ENCODE measurements at regions not wholly inside any gene's neighbourhood (a gene's known extent, or its start where the extent isn't known, plus 50 kb on each side); places are given as distances from the start of the nearest gene placed in this dataset.

- intact Hi-C loops (cut with micrococcal nuclease) = no loop called here
- no peak for DNase-seq (ENCODE audit: low spot score)
These were observed 1249.2 kb upstream of the ZEB2 start for GRCh38 chr2:145769011-145769716.

GRCh38 chr2:145765874-145766273, 1246.0 kb upstream of the ZEB2 start:
- Mint-ChIP-seq H3K27me3 (ENCODE audit: low read depth) (no peaks in the 10 kb centered on the region), H3K27ac (no peak overlapping the region), H3K9me3 (no peaks in the 10 kb centered on the region), H3K4me3 (ENCODE audit: low read depth) (no peak overlapping the region), H3K36me3 (ENCODE audit: low read depth) (no peaks in the 10 kb centered on the region), H3K4me1 (ENCODE audit: low read depth) (no peaks in the 10 kb centered on the region)
- intact Hi-C loops (cut with micrococcal nuclease) = no loop called here
- DNase-seq (ENCODE audit: low spot score) = no peak

More at GRCh38 chr2:145769011-145769716, 1249.2 kb upstream of the ZEB2 start:
- Mint-ChIP-seq H3K4me3 (ENCODE audit: low read depth) (no peak overlapping the region), H3K27me3 (ENCODE audit: low read depth) (no peaks in the 10 kb centered on the region), H3K36me3 (ENCODE audit: low read depth) (no peaks in the 10 kb centered on the region), H3K9me3 (no peaks in the 10 kb centered on the region), H3K27ac (no peak overlapping the region), H3K4me1 (ENCODE audit: low read depth) (no peaks in the 10 kb centered on the region)

- Mint-ChIP-seq H3K4me3 (ENCODE audit: low read depth) (no peak overlapping the region), H3K27ac (no peak overlapping the region), H3K27me3 (ENCODE audit: low read depth) (no peaks in the 10 kb centered on the region), H3K9me3 (no peaks in the 10 kb centered on the region), H3K4me1 (ENCODE audit: low read depth) (no peaks in the 10 kb centered on the region), H3K36me3 (ENCODE audit: low read depth) (no peaks in the 10 kb centered on the region)
- intact Hi-C loops (cut with micrococcal nuclease) = no loop called here
- no peak for DNase-seq (ENCODE audit: low spot score)
These were observed 1244.7 kb upstream of the ZEB2 start for GRCh38 chr2:145764631-145765030.

GRCh38 chr2:145760781-145761649, 1241.1 kb upstream of the ZEB2 start:
- Mint-ChIP-seq H3K27me3 (ENCODE audit: low read depth) (no peaks in the 10 kb centered on the region), H3K4me3 (ENCODE audit: low read depth) (no peak overlapping the region), H3K9me3 (no peaks in the 10 kb centered on the region), H3K4me1 (ENCODE audit: low read depth) (no peaks in the 10 kb centered on the region), H3K27ac (no peak overlapping the region), H3K36me3 (ENCODE audit: low read depth) (no peaks in the 10 kb centered on the region)
- intact Hi-C loops (cut with micrococcal nuclease) = no loop called here
- no peak for DNase-seq (ENCODE audit: low spot score)

- H3K27ac Mint-ChIP-seq = no peak overlapping the region
- no peaks in the 10 kb centered on the region for H3K9me3 Mint-ChIP-seq
- intact Hi-C loops (cut with micrococcal nuclease) = no loop called here
- DNase-seq (ENCODE audit: low spot score) = no peak
- H3K4me3 Mint-ChIP-seq (ENCODE audit: low read depth) = no peak overlapping the region
- no peaks in the 10 kb centered on the region for H3K36me3 Mint-ChIP-seq (ENCODE audit: low read depth)
- peaks cover 3% of the 10 kb centered on the region for H3K27me3 Mint-ChIP-seq (ENCODE audit: low read depth)
- no peaks in the 10 kb centered on the region for H3K4me1 Mint-ChIP-seq (ENCODE audit: low read depth)
These were observed 1239.5 kb upstream of the ZEB2 start for GRCh38 chr2:145759228-145759915.

- Mint-ChIP-seq H3K9me3 (no peaks in the 10 kb centered on the region), H3K4me3 (ENCODE audit: low read depth) (no peak overlapping the region), H3K27ac (no peak overlapping the region), H3K27me3 (ENCODE audit: low read depth) (peaks cover 5% of the 10 kb centered on the region), H3K36me3 (ENCODE audit: low read depth) (no peaks in the 10 kb centered on the region), H3K4me1 (ENCODE audit: low read depth) (no peaks in the 10 kb centered on the region)
- no peak for DNase-seq (ENCODE audit: low spot score)
- intact Hi-C loops (cut with micrococcal nuclease) = no loop called here
These were observed 1237.8 kb upstream of the ZEB2 start for GRCh38 chr2:145757503-145758246.

- intact Hi-C loops (cut with micrococcal nuclease) = no loop called here
- peaks cover 14% of the 10 kb centered on the region for H3K4me1 Mint-ChIP-seq (ENCODE audit: low read depth)
- DNase-seq (ENCODE audit: low spot score) = no peak
- H3K27ac Mint-ChIP-seq = no peak overlapping the region
- H3K36me3 Mint-ChIP-seq (ENCODE audit: low read depth) = no peaks in the 10 kb centered on the region
- no peak overlapping the region for H3K4me3 Mint-ChIP-seq (ENCODE audit: low read depth)
- no peaks in the 10 kb centered on the region for H3K9me3 Mint-ChIP-seq
- H3K27me3 Mint-ChIP-seq (ENCODE audit: low read depth) = peaks cover 8% of the 10 kb centered on the region
These were observed 1235.3 kb upstream of the ZEB2 start for GRCh38 chr2:145755019-145755837.

GRCh38 chr2:145753966-145754365, 1234.0 kb upstream of the ZEB2 start:
- intact Hi-C loops (cut with micrococcal nuclease) = loop anchor here (2.0 kb wide), 1 partner anchor 495 kb away; no protein-coding TSS in a partner anchor
- H3K36me3 Mint-ChIP-seq (ENCODE audit: low read depth) = no peaks in the 10 kb centered on the region
- no peak overlapping the region for H3K4me3 Mint-ChIP-seq (ENCODE audit: low read depth)
- H3K9me3 Mint-ChIP-seq = no peaks in the 10 kb centered on the region
- peaks cover 8% of the 10 kb centered on the region for H3K27me3 Mint-ChIP-seq (ENCODE audit: low read depth)
- peaks cover 20% of the 10 kb centered on the region for H3K4me1 Mint-ChIP-seq (ENCODE audit: low read depth)
- H3K27ac Mint-ChIP-seq = no peak overlapping the region
- DNase-seq (ENCODE audit: low spot score) = no peak

GRCh38 chr2:145753041-145753608, 1233.2 kb upstream of the ZEB2 start:
- Mint-ChIP-seq H3K27ac (no peak overlapping the region), H3K36me3 (ENCODE audit: low read depth) (no peaks in the 10 kb centered on the region), H3K27me3 (ENCODE audit: low read depth) (peaks cover 8% of the 10 kb centered on the region), H3K9me3 (no peaks in the 10 kb centered on the region), H3K4me1 (ENCODE audit: low read depth) (peaks cover 23% of the 10 kb centered on the region), H3K4me3 (ENCODE audit: low read depth) (no peak overlapping the region)
- DNase-seq (ENCODE audit: low spot score) = no peak
- intact Hi-C loops (cut with micrococcal nuclease) = loop anchor here (2.0 kb wide), 1 partner anchor 494 kb away; no protein-coding TSS in a partner anchor

- H3K36me3 Mint-ChIP-seq (ENCODE audit: low read depth) = no peaks in the 10 kb centered on the region
- H3K4me3 Mint-ChIP-seq (ENCODE audit: low read depth) = no peak overlapping the region
- H3K4me1 Mint-ChIP-seq (ENCODE audit: low read depth) = peaks cover 23% of the 10 kb centered on the region
- H3K9me3 Mint-ChIP-seq = no peaks in the 10 kb centered on the region
- H3K27me3 Mint-ChIP-seq (ENCODE audit: low read depth) = peaks cover 12% of the 10 kb centered on the region
- H3K27ac Mint-ChIP-seq = no peak overlapping the region
- intact Hi-C loops (cut with micrococcal nuclease) = loop anchor here (2.0 kb wide), 1 partner anchor 493 kb away; no protein-coding TSS in a partner anchor
- no peak for DNase-seq (ENCODE audit: low spot score)
These were observed 1232.3 kb upstream of the ZEB2 start for GRCh38 chr2:145752091-145752806.

- Mint-ChIP-seq H3K27me3 (ENCODE audit: low read depth) (peaks cover 12% of the 10 kb centered on the region), H3K4me3 (ENCODE audit: low read depth) (no peak overlapping the region), H3K4me1 (ENCODE audit: low read depth) (peaks cover 23% of the 10 kb centered on the region), H3K36me3 (ENCODE audit: low read depth) (no peaks in the 10 kb centered on the region), H3K9me3 (no peaks in the 10 kb centered on the region), H3K27ac (no peak overlapping the region)
- intact Hi-C loops (cut with micrococcal nuclease) = loop anchor here (2.0 kb wide), 1 partner anchor 493 kb away; no protein-coding TSS in a partner anchor
- no peak for DNase-seq (ENCODE audit: low spot score)
These were observed 1231.7 kb upstream of the ZEB2 start for GRCh38 chr2:145751629-145752028.
